ENCODE measurements at regions not wholly inside any gene's neighbourhood (a gene's known extent, or its start where the extent isn't known, plus 50 kb on each side); places are given as distances from the start of the nearest gene placed in this dataset.

- no peak for DNase-seq
Measured at GRCh38 chr14:53896726-53897125, 59.9 kb downstream of the BMP4 start.

GRCh38 chr14:53894456-53894855 is 62.2 kb downstream of the BMP4 start:
- DNase-seq = no peak

- no peak for DNase-seq
Measured at GRCh38 chr14:53893374-53893773, 63.3 kb downstream of the BMP4 start.

GRCh38 chr14:53890611-53891101 is 66.0 kb downstream of the BMP4 start:
- no peak for DNase-seq

- DNase-seq = no peak
Measured at GRCh38 chr14:53888535-53889386, 67.9 kb downstream of the BMP4 start.

- DNase-seq = no peak
Measured at GRCh38 chr14:53885136-53885640, 71.4 kb downstream of the BMP4 start.

GRCh38 chr14:53884601-53885000 is 72.0 kb downstream of the BMP4 start:
- DNase-seq = no peak

GRCh38 chr14:53883739-53884138 is 72.9 kb downstream of the BMP4 start:
- DNase-seq = no peak

GRCh38 chr14:53882684-53883083 is 73.9 kb downstream of the BMP4 start:
- DNase-seq = no peak

- no peak for DNase-seq
Measured at GRCh38 chr14:53881921-53882320, 74.7 kb downstream of the BMP4 start.

GRCh38 chr14:53881161-53881871 is 75.3 kb downstream of the BMP4 start:
- no peak for DNase-seq

GRCh38 chr14:53880761-53881160 is 75.9 kb downstream of the BMP4 start:
- DNase-seq = no peak

- DNase-seq = no peak
Measured at GRCh38 chr14:53879747-53880146, 76.9 kb downstream of the BMP4 start.

- DNase-seq = no peak
Measured at GRCh38 chr14:53879022-53879686, 77.5 kb downstream of the BMP4 start.

- no peak for DNase-seq
Measured at GRCh38 chr14:53875324-53875897, 81.2 kb downstream of the BMP4 start.

- no peak for DNase-seq
Measured at GRCh38 chr14:53874704-53875103, 81.9 kb downstream of the BMP4 start.

GRCh38 chr14:53872681-53873089 is 83.9 kb downstream of the BMP4 start:
- no peak for DNase-seq

- no peak for DNase-seq
Measured at GRCh38 chr14:53871951-53872350, 84.7 kb downstream of the BMP4 start.

- DNase-seq = no peak
Measured at GRCh38 chr14:53871011-53871410, 85.6 kb downstream of the BMP4 start.

GRCh38 chr14:53865711-53866110 is 90.9 kb downstream of the BMP4 start:
- no peak for DNase-seq

GRCh38 chr14:53861781-53862180 is 94.8 kb downstream of the BMP4 start:
- DNase-seq = no peak

- no peak for DNase-seq
Measured at GRCh38 chr14:53858345-53858684, 98.3 kb downstream of the BMP4 start.
